Peyer's patch (tissue), 4 donors: ENCODE measurements at regions not wholly inside any gene's neighbourhood (a gene's known extent, or its start where the extent isn't known, plus 50 kb on each side); places are given as distances from the start of the nearest gene placed in this dataset.

Source experiments
- CTCF ChIP-seq, 6 experiments: fragments of 450-650 bp in 4 of 6; fragments of 200-600 bp in 2 of 6; sonication (generic) in 1 of 6; IDR thresholded peaks; one replicate each; pipeline ENCODE4 v1.5.1; 2017 to 2019; ENCODE audit warnings: antibody characterized with exemption in 6 of 6, mild to moderate bottlenecking in 3 of 6, moderate library complexity in 1 of 6
- POLR2A ChIP-seq, 2 donors: fragments of 450-650 bp; IDR thresholded peaks; one replicate each; pipeline ENCODE4 v1.5.1; 2017; ENCODE audit warnings: antibody characterized with exemption in 2 of 2, mild to moderate bottlenecking in 2 of 2, moderate library complexity in 2 of 2

DNA sequence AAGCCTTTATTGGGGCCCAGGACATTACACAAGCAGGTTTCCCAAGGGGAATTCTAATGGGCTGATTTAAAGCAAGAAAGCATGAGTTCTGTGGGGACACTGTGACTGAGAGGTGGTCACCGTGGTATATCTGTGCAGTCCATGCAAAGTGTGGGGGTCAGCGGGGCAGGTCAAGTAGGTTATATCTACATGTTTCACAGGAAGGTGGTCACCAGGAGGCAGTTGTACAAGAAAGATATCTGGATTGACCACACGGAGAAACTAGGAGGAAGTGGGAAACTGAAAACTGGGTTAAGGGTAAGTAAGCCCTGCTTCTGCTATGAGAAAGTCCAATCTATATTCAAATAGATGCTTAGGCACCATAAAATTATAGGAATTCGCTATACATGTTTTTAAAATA lies 77.8 kb upstream of the CNOT2 start:
- TF ChIP-seq CTCF (IDR thresholded peaks at IDR 0.05): no peak
- no peak for TF ChIP-seq POLR2A (IDR thresholded peaks at IDR 0.05)
